ENCODE measurements at regions not wholly inside any gene's neighbourhood (a gene's known extent, or its start where the extent isn't known, plus 50 kb on each side); places are given as distances from the start of the nearest gene placed in this dataset.

GRCh38 chr14:97827746-97828145 lies 1030.6 kb downstream of the VRK1 start:
- Histone ChIP-seq H3K4me3 (ENCODE audit: low read depth, low read length) (no peak overlapping the region), H3K36me3 (ENCODE audit: control insufficient read depth in 1 of 2, insufficient read depth in 2 of 2, low read length in 2 of 2) (no peaks in the 10 kb centered on the region), H3K4me1 (ENCODE audit: control insufficient read depth in 1 of 2, insufficient read depth in 2 of 2, low read length in 2 of 2) (no peaks in the 10 kb centered on the region), H2BK120ac (ENCODE audit: insufficient read depth, low read length, poor library complexity) (no peak overlapping the region), H3K18ac (ENCODE audit: low read length) (no peak overlapping the region), H3K79me1 (ENCODE audit: low read length) (no peaks in the 10 kb centered on the region), H2AK5ac (ENCODE audit: low read length) (no peak overlapping the region), H4K91ac (ENCODE audit: low read depth, low read length) (no peak overlapping the region), H3K27ac (ENCODE audit: low read depth, low read length) (no peak overlapping the region), H3K4me2 (ENCODE audit: low read length) (no peak overlapping the region), H3K9me3 (ENCODE audit: insufficient read depth, low read depth, low read length) (no peaks in the 10 kb centered on the region), H3K4ac (ENCODE audit: low read depth, low read length) (no peak overlapping the region), H3K23ac (ENCODE audit: low read length) (no peak overlapping the region), H3K27me3 (ENCODE audit: insufficient read depth, low read length) (no peaks in the 10 kb centered on the region), H4K8ac (ENCODE audit: low read depth, low read length) (no peak overlapping the region), H3K14ac (ENCODE audit: low read length) (no peak overlapping the region), H4K12ac (ENCODE audit: low read depth, low read length) (no peak overlapping the region), H3K9ac (ENCODE audit: low read length) (no peak overlapping the region), H2BK12ac (ENCODE audit: low read length) (no peak overlapping the region), H2AFZ (ENCODE audit: insufficient read depth, low read length, poor library complexity) (no peak overlapping the region), H3K79me2 (ENCODE audit: control insufficient read depth, insufficient read depth, low read length, poor library complexity) (no peaks in the 10 kb centered on the region), H2BK5ac (ENCODE audit: low read depth, low read length, poor library complexity) (no peak overlapping the region)
- no CpG with 5 or more reads among the region's 3 CpGs for WGBS (ENCODE audit: extremely low coverage, insufficient coverage, insufficient read length)
- DNase-seq, result no peak

GRCh38 chr14:97832776-97833175 lies 1035.6 kb downstream of the VRK1 start:
- no CpG with 5 or more reads among the region's 11 CpGs for WGBS (ENCODE audit: extremely low coverage, insufficient coverage, insufficient read length)
- Histone ChIP-seq H3K4ac (ENCODE audit: low read depth, low read length) (no peak overlapping the region), H2BK120ac (ENCODE audit: insufficient read depth, low read length, poor library complexity) (no peak overlapping the region), H4K91ac (ENCODE audit: low read depth, low read length) (no peak overlapping the region), H4K12ac (ENCODE audit: low read depth, low read length) (no peak overlapping the region), H3K79me1 (ENCODE audit: low read length) (no peaks in the 10 kb centered on the region), H3K9ac (ENCODE audit: low read length) (no peak overlapping the region), H2BK12ac (ENCODE audit: low read length) (no peak overlapping the region), H3K23ac (ENCODE audit: low read length) (no peak overlapping the region), H3K9me3 (ENCODE audit: insufficient read depth, low read depth, low read length) (no peaks in the 10 kb centered on the region), H3K4me2 (ENCODE audit: low read length) (no peak overlapping the region), H4K8ac (ENCODE audit: low read depth, low read length) (no peak overlapping the region), H3K27me3 (ENCODE audit: insufficient read depth, low read length) (no peaks in the 10 kb centered on the region), H3K4me1 (ENCODE audit: control insufficient read depth in 1 of 2, insufficient read depth in 2 of 2, low read length in 2 of 2) (no peaks in the 10 kb centered on the region), H3K18ac (ENCODE audit: low read length) (no peak overlapping the region), H2BK5ac (ENCODE audit: low read depth, low read length, poor library complexity) (no peak overlapping the region), H3K14ac (ENCODE audit: low read length) (no peak overlapping the region), H3K4me3 (ENCODE audit: low read depth, low read length) (no peak overlapping the region), H3K27ac (ENCODE audit: low read depth, low read length) (no peak overlapping the region), H3K79me2 (ENCODE audit: control insufficient read depth, insufficient read depth, low read length, poor library complexity) (no peaks in the 10 kb centered on the region), H2AFZ (ENCODE audit: insufficient read depth, low read length, poor library complexity) (no peak overlapping the region), H2AK5ac (ENCODE audit: low read length) (no peak overlapping the region), H3K36me3 (ENCODE audit: control insufficient read depth in 1 of 2, insufficient read depth in 2 of 2, low read length in 2 of 2) (no peaks in the 10 kb centered on the region)
- no peak for DNase-seq

GRCh38 chr14:97838986-97839385 lies 1041.8 kb downstream of the VRK1 start:
- no peak overlapping the region for H3K9ac ChIP-seq (ENCODE audit: low read length)
- no peak overlapping the region for H2AFZ ChIP-seq (ENCODE audit: insufficient read depth, low read length, poor library complexity)
- H3K79me1 ChIP-seq (ENCODE audit: low read length), result no peaks in the 10 kb centered on the region
- no peak for DNase-seq
- WGBS (ENCODE audit: extremely low coverage, insufficient coverage, insufficient read length), result no CpG with 5 or more reads among the region's 11 CpGs
- no peak overlapping the region for H2BK12ac ChIP-seq (ENCODE audit: low read length)
- H3K4me1 ChIP-seq (ENCODE audit: control insufficient read depth in 1 of 2, insufficient read depth in 2 of 2, low read length in 2 of 2), result no peaks in the 10 kb centered on the region
- no peak overlapping the region for H4K8ac ChIP-seq (ENCODE audit: low read depth, low read length)
- H3K9me3 ChIP-seq (ENCODE audit: insufficient read depth, low read depth, low read length), result no peaks in the 10 kb centered on the region
- H3K79me2 ChIP-seq (ENCODE audit: control insufficient read depth, insufficient read depth, low read length, poor library complexity), result no peaks in the 10 kb centered on the region
- no peaks in the 10 kb centered on the region for H3K36me3 ChIP-seq (ENCODE audit: control insufficient read depth in 1 of 2, insufficient read depth in 2 of 2, low read length in 2 of 2)
- no peak overlapping the region for H2BK5ac ChIP-seq (ENCODE audit: low read depth, low read length, poor library complexity)
- no peak overlapping the region for H3K23ac ChIP-seq (ENCODE audit: low read length)
- H2BK120ac ChIP-seq (ENCODE audit: insufficient read depth, low read length, poor library complexity), result no peak overlapping the region
- H3K27me3 ChIP-seq (ENCODE audit: insufficient read depth, low read length), result no peaks in the 10 kb centered on the region
- H3K18ac ChIP-seq (ENCODE audit: low read length), result no peak overlapping the region
- no peak overlapping the region for H3K4me3 ChIP-seq (ENCODE audit: low read depth, low read length)
- no peak overlapping the region for H3K27ac ChIP-seq (ENCODE audit: low read depth, low read length)
- H3K4me2 ChIP-seq (ENCODE audit: low read length), result no peak overlapping the region
- H3K4ac ChIP-seq (ENCODE audit: low read depth, low read length), result no peak overlapping the region
- no peak overlapping the region for H2AK5ac ChIP-seq (ENCODE audit: low read length)
- H3K14ac ChIP-seq (ENCODE audit: low read length), result no peak overlapping the region
- no peak overlapping the region for H4K12ac ChIP-seq (ENCODE audit: low read depth, low read length)
- H4K91ac ChIP-seq (ENCODE audit: low read depth, low read length), result no peak overlapping the region

GRCh38 chr14:97840159-97840558 lies 1043.0 kb downstream of the VRK1 start:
- no peak overlapping the region for H3K9ac ChIP-seq (ENCODE audit: low read length)
- H2BK12ac ChIP-seq (ENCODE audit: low read length), result no peak overlapping the region
- no peak overlapping the region for H2AFZ ChIP-seq (ENCODE audit: insufficient read depth, low read length, poor library complexity)
- H3K4me1 ChIP-seq (ENCODE audit: control insufficient read depth in 1 of 2, insufficient read depth in 2 of 2, low read length in 2 of 2), result no peaks in the 10 kb centered on the region
- H3K4ac ChIP-seq (ENCODE audit: low read depth, low read length), result no peak overlapping the region
- no peak overlapping the region for H3K4me3 ChIP-seq (ENCODE audit: low read depth, low read length)
- no peaks in the 10 kb centered on the region for H3K79me1 ChIP-seq (ENCODE audit: low read length)
- no peak overlapping the region for H2BK120ac ChIP-seq (ENCODE audit: insufficient read depth, low read length, poor library complexity)
- H3K18ac ChIP-seq (ENCODE audit: low read length), result no peak overlapping the region
- H3K27me3 ChIP-seq (ENCODE audit: insufficient read depth, low read length), result no peaks in the 10 kb centered on the region
- H3K14ac ChIP-seq (ENCODE audit: low read length), result no peak overlapping the region
- WGBS (ENCODE audit: extremely low coverage, insufficient coverage, insufficient read length), result no CpG with 5 or more reads among the region's 4 CpGs
- H3K79me2 ChIP-seq (ENCODE audit: control insufficient read depth, insufficient read depth, low read length, poor library complexity), result no peaks in the 10 kb centered on the region
- no peak overlapping the region for H4K12ac ChIP-seq (ENCODE audit: low read depth, low read length)
- H3K4me2 ChIP-seq (ENCODE audit: low read length), result no peak overlapping the region
- no peak overlapping the region for H4K8ac ChIP-seq (ENCODE audit: low read depth, low read length)
- DNase-seq, result no peak
- no peak overlapping the region for H3K23ac ChIP-seq (ENCODE audit: low read length)
- no peak overlapping the region for H2AK5ac ChIP-seq (ENCODE audit: low read length)
- H3K27ac ChIP-seq (ENCODE audit: low read depth, low read length), result no peak overlapping the region
- H4K91ac ChIP-seq (ENCODE audit: low read depth, low read length), result no peak overlapping the region
- H3K36me3 ChIP-seq (ENCODE audit: control insufficient read depth in 1 of 2, insufficient read depth in 2 of 2, low read length in 2 of 2), result no peaks in the 10 kb centered on the region
- no peaks in the 10 kb centered on the region for H3K9me3 ChIP-seq (ENCODE audit: insufficient read depth, low read depth, low read length)
- no peak overlapping the region for H2BK5ac ChIP-seq (ENCODE audit: low read depth, low read length, poor library complexity)
